ENCODE measurements at regions not wholly inside any gene's neighbourhood (a gene's known extent, or its start where the extent isn't known, plus 50 kb on each side); places are given as distances from the start of the nearest gene placed in this dataset.

DNA sequence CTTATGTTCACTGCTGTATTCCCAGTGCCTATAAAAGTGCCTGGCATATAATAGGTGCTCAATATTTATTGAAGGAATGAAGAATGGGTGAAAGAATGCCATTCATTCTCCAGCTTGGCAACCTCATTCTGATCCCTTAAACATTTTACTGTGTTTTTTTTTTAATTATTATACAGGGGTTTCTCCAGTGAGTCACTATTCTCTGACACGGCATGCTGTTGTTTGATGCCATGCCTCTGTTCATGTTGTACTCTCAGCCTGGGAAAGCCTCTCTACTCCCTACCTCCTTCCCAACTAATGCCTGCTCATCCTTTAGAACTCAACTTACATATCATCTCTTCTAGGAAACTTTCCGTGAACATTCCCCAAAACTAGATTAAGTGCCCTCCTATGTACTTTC is 70.2 kb upstream of the PHF24 start:
- Histone ChIP-seq H3K27ac (ENCODE audit: low read depth, low read length, poor library complexity, severe bottlenecking) (no peak overlapping the region), H4K20me1 (ENCODE audit: insufficient read depth, low read length) (no peaks in the 10 kb centered on the region), H3K4me3 (ENCODE audit: low read depth, low read length, poor library complexity, severe bottlenecking) (no peak overlapping the region), H3K4me1 (ENCODE audit: insufficient read depth, low read length, severe bottlenecking) (no peaks in the 10 kb centered on the region), H3K9me3 (ENCODE audit: low read length) (no peaks in the 10 kb centered on the region), H3K4me2 (ENCODE audit: low read length) (no peak overlapping the region), H3K9me2 (ENCODE audit: low read depth, low read length) (no peaks in the 10 kb centered on the region), H3F3A (ENCODE audit: insufficient read depth, low read length) (no peaks in the 10 kb centered on the region), H3K9ac (ENCODE audit: low read length) (no peak overlapping the region), H3K36me3 (ENCODE audit: insufficient read depth, low read length) (no peaks in the 10 kb centered on the region), H2AFZ (ENCODE audit: low read length) (no peak overlapping the region), H3K79me2 (ENCODE audit: insufficient read depth, low read length) (no peaks in the 10 kb centered on the region), H3K27me3 (ENCODE audit: insufficient read depth, low read length) (0 out of 2 replicates have a peak, but pooled peaks cover 3% of the 10 kb centered on the region)
- TF ChIP-seq CTCF (IDR thresholded peaks at IDR 0.05; ENCODE audit: low read length) (no peak), EZH2 (IDR thresholded peaks at IDR 0.05; ENCODE audit: borderline replicate concordance, low read length) (no peak)

- H3K27me3 ChIP-seq (ENCODE audit: insufficient read depth, low read length), result 0 out of 2 replicates have a peak, but pooled peaks cover 3% of the 10 kb centered on the region
- H3K9me2 ChIP-seq (ENCODE audit: low read depth, low read length), result no peaks in the 10 kb centered on the region
- no peaks in the 10 kb centered on the region for H3F3A ChIP-seq (ENCODE audit: insufficient read depth, low read length)
- no peak overlapping the region for H3K4me2 ChIP-seq (ENCODE audit: low read length)
- no peaks in the 10 kb centered on the region for H3K79me2 ChIP-seq (ENCODE audit: insufficient read depth, low read length)
- H3K9me3 ChIP-seq (ENCODE audit: low read length), result no peaks in the 10 kb centered on the region
- no peak overlapping the region for H3K9ac ChIP-seq (ENCODE audit: low read length)
- H3K36me3 ChIP-seq (ENCODE audit: insufficient read depth, low read length), result no peaks in the 10 kb centered on the region
- H3K4me3 ChIP-seq (ENCODE audit: low read depth, low read length, poor library complexity, severe bottlenecking), result no peak overlapping the region
- no peaks in the 10 kb centered on the region for H4K20me1 ChIP-seq (ENCODE audit: insufficient read depth, low read length)
- H3K4me1 ChIP-seq (ENCODE audit: insufficient read depth, low read length, severe bottlenecking), result no peaks in the 10 kb centered on the region
- no peak for TF ChIP-seq CTCF (IDR thresholded peaks at IDR 0.05; ENCODE audit: low read length)
- TF ChIP-seq EZH2 (IDR thresholded peaks at IDR 0.05; ENCODE audit: borderline replicate concordance, low read length), result no peak
- no peak overlapping the region for H2AFZ ChIP-seq (ENCODE audit: low read length)
- no peak overlapping the region for H3K27ac ChIP-seq (ENCODE audit: low read depth, low read length, poor library complexity, severe bottlenecking)
Observed at GRCh38 chr9:34884747-34885189, 73.3 kb upstream of the PHF24 start.

- H3F3A ChIP-seq (ENCODE audit: insufficient read depth, low read length), result no peaks in the 10 kb centered on the region
- H3K4me3 ChIP-seq (ENCODE audit: low read depth, low read length, poor library complexity, severe bottlenecking), result no peak overlapping the region
- no peak overlapping the region for H3K4me2 ChIP-seq (ENCODE audit: low read length)
- H3K9me3 ChIP-seq (ENCODE audit: low read length), result no peaks in the 10 kb centered on the region
- H3K79me2 ChIP-seq (ENCODE audit: insufficient read depth, low read length), result no peaks in the 10 kb centered on the region
- H3K9me2 ChIP-seq (ENCODE audit: low read depth, low read length), result no peaks in the 10 kb centered on the region
- H2AFZ ChIP-seq (ENCODE audit: low read length), result no peak overlapping the region
- H3K27me3 ChIP-seq (ENCODE audit: insufficient read depth, low read length), result no peaks in the 10 kb centered on the region
- H4K20me1 ChIP-seq (ENCODE audit: insufficient read depth, low read length), result no peaks in the 10 kb centered on the region
- H3K4me1 ChIP-seq (ENCODE audit: insufficient read depth, low read length, severe bottlenecking), result no peaks in the 10 kb centered on the region
- TF ChIP-seq EZH2 (IDR thresholded peaks at IDR 0.05; ENCODE audit: borderline replicate concordance, low read length) (no peak), CTCF (IDR thresholded peaks at IDR 0.05; ENCODE audit: low read length) (no peak)
- H3K9ac ChIP-seq (ENCODE audit: low read length), result no peak overlapping the region
- H3K27ac ChIP-seq (ENCODE audit: low read depth, low read length, poor library complexity, severe bottlenecking), result no peak overlapping the region
- no peaks in the 10 kb centered on the region for H3K36me3 ChIP-seq (ENCODE audit: insufficient read depth, low read length)
Observed at GRCh38 chr9:34876096-34876495, 82.0 kb upstream of the PHF24 start.
